NB4 (cell line): ENCODE measurements at regions not wholly inside any gene's neighbourhood (a gene's known extent, or its start where the extent isn't known, plus 50 kb on each side); places are given as distances from the start of the nearest gene placed in this dataset.

Source experiments
- CTCF ChIP-seq: IDR thresholded peaks from one replicate; pipeline ENCODE4 v1.5.1; 2012; ENCODE audit warnings: low read depth, low read length
- MAX ChIP-seq: IDR thresholded peaks from 2 replicates; pipeline ENCODE4 v1.6.1; 2011; ENCODE audit warnings: low read depth, low read length
- MYC ChIP-seq: IDR thresholded peaks from 2 replicates; pipeline ENCODE4 v1.6.1; 2011; ENCODE audit warnings: low read depth, low read length
- POLR2A ChIP-seq: IDR thresholded peaks from 2 replicates; pipeline ENCODE4 v1.6.1; 2011; ENCODE audit warnings: mild to moderate bottlenecking; ENCODE audit not compliant: insufficient read length; ENCODE audit errors: extremely low read depth

GRCh38 chr2:22126978-22127377 lies 1003.2 kb downstream of the TDRD15 start:
- no peak for TF ChIP-seq CTCF
- TF ChIP-seq POLR2A, result no peak
- TF ChIP-seq MAX, result no peak
- no peak for TF ChIP-seq MYC
